Tibial artery (tissue), 4 donors: ENCODE measurements at regions not wholly inside any gene's neighbourhood (a gene's known extent, or its start where the extent isn't known, plus 50 kb on each side); places are given as distances from the start of the nearest gene placed in this dataset.

Source experiments
- DNase-seq, 2 donors: peaks; one replicate each; pipeline ENCODE4 v3.0.0-alpha.2; 2019
- H3K27ac ChIP-seq, 2 donors: fragments of 200-600 bp; sonication (generic) in 1 of 2; 1 replicate in 1 of 2; 2 replicates in 1 of 2; pipeline ENCODE4 v1.5.1; 2018 to 2019; ENCODE audit warnings: mild to moderate bottlenecking in 1 of 2
- H3K27me3 ChIP-seq, 2 donors: fragments of 200-600 bp; sonication (generic) in 1 of 2; one replicate each; pipeline versions ENCODE4 v1.5.1 to v1.6.0; 2016 to 2019
- H3K36me3 ChIP-seq, 3 donors: fragments of 200-600 bp; sonication (generic) in 2 of 3; one replicate each; pipeline ENCODE4 v1.5.1; 2016 to 2019; ENCODE audit warnings: mild to moderate bottlenecking in 2 of 3
- H3K4me1 ChIP-seq, 4 donors: fragments of 200-600 bp; sonication (generic) in 2 of 4; 1 replicate in 3 of 4; 2 replicates in 1 of 4; pipeline ENCODE4 v1.5.1; 2016 to 2019
- H3K4me3 ChIP-seq, 2 donors: fragments of 200-600 bp; sonication (generic) in 1 of 2; 1 replicate in 1 of 2; 2 replicates in 1 of 2; pipeline ENCODE4 v1.5.1; 2018 to 2019; ENCODE audit warnings: mild to moderate bottlenecking in 2 of 2
- H3K9me3 ChIP-seq, 3 donors: fragments of 200-600 bp; sonication (generic) in 1 of 3; one replicate each; pipeline ENCODE4 v1.5.1; 2016 to 2019
- CTCF ChIP-seq, 2 experiments: fragments of 200-600 bp in 1 of 2; fragments of 450-650 bp in 1 of 2; IDR thresholded peaks; one replicate each; pipeline ENCODE4 v1.5.1; 2017 to 2019; ENCODE audit warnings: antibody characterized with exemption in 2 of 2, mild to moderate bottlenecking in 1 of 2, moderate library complexity in 1 of 2
- intact Hi-C: fragments of 100-400 bp; cut with DNase I; formaldehyde crosslinking; loops from one replicate; pipeline ENCODE4 v1.15.0; 2023; ENCODE audit warnings: low total_unique reads

- TF ChIP-seq CTCF (IDR thresholded peaks at IDR 0.05) = no peak
- DNase-seq = no peak
- Histone ChIP-seq H3K27ac (no peak overlapping the region), H3K27me3 (no peaks in the 10 kb centered on the region), H3K36me3 (no peaks in the 10 kb centered on the region), H3K4me3 (no peak overlapping the region), H3K4me1 (peaks cover 0 to 12% (median 2%) of the 10 kb centered on the region in 4 donors), H3K9me3 (peaks cover 0 to 9% (median 0%) of the 10 kb centered on the region in 3 donors)
- intact Hi-C loops = no loop called here
These were observed 55.6 kb downstream of the TLNRD1 start for GRCh38 chr15:81056304-81056703.

- Histone ChIP-seq H3K27ac (no peak overlapping the region), H3K4me3 (no peak overlapping the region), H3K4me1 (peaks cover 0 to 12% (median 2%) of the 10 kb centered on the region in 4 donors), H3K27me3 (no peaks in the 10 kb centered on the region), H3K36me3 (no peaks in the 10 kb centered on the region), H3K9me3 (peaks cover 0 to 9% (median 0%) of the 10 kb centered on the region in 3 donors)
- DNase-seq = no peak
- no peak for TF ChIP-seq CTCF (IDR thresholded peaks at IDR 0.05)
- intact Hi-C loops = no loop called here
These were observed 59.7 kb downstream of the TLNRD1 start for GRCh38 chr15:81060470-81060869.

- Histone ChIP-seq H3K36me3 (no peaks in the 10 kb centered on the region), H3K27me3 (no peaks in the 10 kb centered on the region), H3K9me3 (peaks cover 0 to 9% (median 0%) of the 10 kb centered on the region in 3 donors), H3K27ac (no peak overlapping the region), H3K4me1 (peaks cover 0 to 11% (median 2%) of the 10 kb centered on the region in 4 donors), H3K4me3 (no peak overlapping the region)
- no peak for DNase-seq
- intact Hi-C loops = no loop called here
- no peak for TF ChIP-seq CTCF (IDR thresholded peaks at IDR 0.05)
These were observed 60.2 kb downstream of the TLNRD1 start for GRCh38 chr15:81060907-81061306.

- Histone ChIP-seq H3K27ac (no peak overlapping the region), H3K27me3 (no peaks in the 10 kb centered on the region), H3K4me1 (peaks cover 0 to 3% (median 0%) of the 10 kb centered on the region in 4 donors), H3K9me3 (peaks cover 0 to 9% (median 0%) of the 10 kb centered on the region in 3 donors), H3K4me3 (no peak overlapping the region), H3K36me3 (no peaks in the 10 kb centered on the region)
- no peak for TF ChIP-seq CTCF (IDR thresholded peaks at IDR 0.05)
- no peak for DNase-seq
- intact Hi-C loops = no loop called here
These were observed 60.9 kb downstream of the TLNRD1 start for GRCh38 chr15:81061490-81062253.

- no peak for DNase-seq
- Histone ChIP-seq H3K27ac (no peak overlapping the region), H3K27me3 (no peaks in the 10 kb centered on the region), H3K4me1 (no peaks in the 10 kb centered on the region), H3K9me3 (peaks cover 0 to 5% (median 0%) of the 10 kb centered on the region in 3 donors), H3K36me3 (no peaks in the 10 kb centered on the region), H3K4me3 (no peak overlapping the region)
- TF ChIP-seq CTCF (IDR thresholded peaks at IDR 0.05) = no peak
- intact Hi-C loops = no loop called here
These were observed 62.2 kb downstream of the TLNRD1 start for GRCh38 chr15:81062937-81063336.
